Inferior parietal cortex (tissue), 1 donor: ENCODE measurements at regions not wholly inside any gene's neighbourhood (a gene's known extent, or its start where the extent isn't known, plus 50 kb on each side); places are given as distances from the start of the nearest gene placed in this dataset.

ENCODE experiments used
- DNase-seq: peaks from one replicate; pipeline ENCODE4 v3.0.0-alpha.2; 2016; ENCODE audit errors: extremely low spot score

- DNase-seq = no peak
These were observed 312.3 kb downstream of the RRAGC start for GRCh38 chr1:38547321-38547720.

GRCh38 chr1:38546636-38547035 is 312.9 kb downstream of the RRAGC start:
- DNase-seq = no peak

- no peak for DNase-seq
These were observed 318.3 kb downstream of the RRAGC start for GRCh38 chr1:38541223-38541622.

- DNase-seq = no peak
These were observed 319.6 kb downstream of the RRAGC start for GRCh38 chr1:38539931-38540330.

GRCh38 chr1:38538834-38539233 is 320.7 kb downstream of the RRAGC start:
- no peak for DNase-seq

- no peak for DNase-seq
These were observed 323.5 kb downstream of the RRAGC start for GRCh38 chr1:38536089-38536488.

- no peak for DNase-seq
These were observed 325.1 kb downstream of the RRAGC start for GRCh38 chr1:38534473-38534823.

GRCh38 chr1:38533772-38534472 is 325.6 kb downstream of the RRAGC start:
- no peak for DNase-seq

GRCh38 chr1:38530957-38531356 is 328.6 kb downstream of the RRAGC start:
- no peak for DNase-seq

GRCh38 chr1:38529946-38530345 is 329.6 kb downstream of the RRAGC start:
- no peak for DNase-seq

- DNase-seq = no peak
These were observed 330.2 kb downstream of the RRAGC start for GRCh38 chr1:38529391-38529790.

GRCh38 chr1:38528623-38529022 is 330.9 kb downstream of the RRAGC start:
- DNase-seq = no peak

GRCh38 chr1:38527373-38527966 is 332.1 kb downstream of the RRAGC start:
- DNase-seq = no peak

GRCh38 chr1:38526046-38526445 is 333.5 kb downstream of the RRAGC start:
- no peak for DNase-seq

- no peak for DNase-seq
These were observed 334.1 kb downstream of the RRAGC start for GRCh38 chr1:38525343-38526043.

- no peak for DNase-seq
These were observed 335.4 kb downstream of the RRAGC start for GRCh38 chr1:38524025-38524641.

GRCh38 chr1:38523568-38523939 is 336.0 kb downstream of the RRAGC start:
- DNase-seq = no peak

GRCh38 chr1:38522915-38523567 is 336.5 kb downstream of the RRAGC start:
- DNase-seq = no peak

- no peak for DNase-seq
These were observed 343.0 kb downstream of the RRAGC start for GRCh38 chr1:38516560-38516959.

- DNase-seq = no peak
These were observed 346.8 kb downstream of the RRAGC start for GRCh38 chr1:38512789-38513188.

- no peak for DNase-seq
These were observed 347.4 kb downstream of the RRAGC start for GRCh38 chr1:38512024-38512767.

GRCh38 chr1:38508232-38508631 is 351.3 kb downstream of the RRAGC start:
- no peak for DNase-seq
